ENCODE measurements at regions not wholly inside any gene's neighbourhood (a gene's known extent, or its start where the extent isn't known, plus 50 kb on each side); places are given as distances from the start of the nearest gene placed in this dataset.

GRCh38 chr5:81908771-81909170 is 63.1 kb upstream of the ATG10 start:
- Histone ChIP-seq H3K4me3 (ENCODE audit: low read depth, low read length) (no peak overlapping the region), H3K27me3 (replicated peaks; ENCODE audit: control insufficient read depth, insufficient read depth, low read length) (no peaks in the 10 kb centered on the region), H3K4me1 (peaks cover 7% of the 10 kb centered on the region), H3K36me3 (ENCODE audit: control insufficient read depth, insufficient read depth, low read length) (no peaks in the 10 kb centered on the region), H3K9me3 (no peaks in the 10 kb centered on the region)
- ChIA-PET POLR2A (no interaction called here), CTCF (no interaction called here)
- no TSS peak for BruUV-seq (replicated peaks)
- Mint-ChIP-seq H3K9me3 (ENCODE audit: unreplicated experiment) (no peaks in the 10 kb centered on the region), H3K27me3 (ENCODE audit: insufficient read depth, unreplicated experiment) (no peaks in the 10 kb centered on the region), H3K36me3 (ENCODE audit: insufficient read depth, unreplicated experiment) (no peaks in the 10 kb centered on the region), H3K27ac (ENCODE audit: unreplicated experiment) (no peak overlapping the region), H3K4me1 (ENCODE audit: low read depth, unreplicated experiment) (peaks cover 11% of the 10 kb centered on the region), H3K4me3 (ENCODE audit: unreplicated experiment) (no peak overlapping the region)
- no peak for DNase-seq
- no peak for TF ChIP-seq CTCF (IDR thresholded peaks at IDR 0.05; ENCODE audit: insufficient read depth in 1 of 2, low read depth in 1 of 2, low read length in 1 of 2, severe bottlenecking in 1 of 2, unreplicated experiment in 1 of 2)
- intact Hi-C loops (cut with micrococcal nuclease; ENCODE audit: unreplicated experiment), result no loop called here

DNA sequence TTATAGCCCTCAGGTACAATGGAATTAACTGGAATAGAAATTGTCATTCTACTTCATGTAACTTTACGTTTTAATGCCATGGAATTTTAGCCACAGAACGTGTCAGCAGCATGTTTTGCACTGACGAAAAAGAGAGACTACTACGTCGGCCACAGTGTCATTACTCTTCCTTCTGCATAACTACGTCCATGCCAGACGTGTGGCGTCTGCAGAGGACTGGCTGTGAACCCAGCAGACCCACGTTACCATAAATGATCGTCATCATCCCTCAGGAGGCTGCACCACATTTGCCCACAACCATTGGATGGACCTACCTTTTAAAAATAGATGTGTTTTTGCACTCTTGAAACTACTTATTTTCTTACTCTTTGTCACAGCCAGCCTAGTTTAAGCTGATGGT is 63.8 kb upstream of the ATG10 start:
- Mint-ChIP-seq H3K4me1 (ENCODE audit: low read depth, unreplicated experiment) (peaks cover 13% of the 10 kb centered on the region), H3K4me3 (ENCODE audit: unreplicated experiment) (no peak overlapping the region), H3K36me3 (ENCODE audit: insufficient read depth, unreplicated experiment) (no peaks in the 10 kb centered on the region), H3K9me3 (ENCODE audit: unreplicated experiment) (no peaks in the 10 kb centered on the region), H3K27me3 (ENCODE audit: insufficient read depth, unreplicated experiment) (no peaks in the 10 kb centered on the region), H3K27ac (ENCODE audit: unreplicated experiment) (no peak overlapping the region)
- DNase-seq, result no peak
- no peaks in the 10 kb centered on the region for H3K27me3 ChIP-seq (replicated peaks; ENCODE audit: control insufficient read depth, insufficient read depth, low read length)
- no peak overlapping the region for H3K4me3 ChIP-seq (ENCODE audit: low read depth, low read length)
- POLR2A ChIA-PET, result no interaction called here
- H3K9me3 ChIP-seq, result no peaks in the 10 kb centered on the region; the same call in 1 of the 2 replicates
- peaks cover 7% of the 10 kb centered on the region for H3K4me1 ChIP-seq
- no peak for TF ChIP-seq CTCF (IDR thresholded peaks at IDR 0.05; ENCODE audit: insufficient read depth in 1 of 2, low read depth in 1 of 2, low read length in 1 of 2, severe bottlenecking in 1 of 2, unreplicated experiment in 1 of 2)
- no TSS peak for BruUV-seq (replicated peaks)
- no peaks in the 10 kb centered on the region for H3K36me3 ChIP-seq (ENCODE audit: control insufficient read depth, insufficient read depth, low read length)
- intact Hi-C loops (cut with micrococcal nuclease; ENCODE audit: unreplicated experiment), result no loop called here
- CTCF ChIA-PET, result no interaction called here

GRCh38 chr5:81907012-81907635 is 64.7 kb upstream of the ATG10 start:
- peaks cover 5% of the 10 kb centered on the region for H3K9me3 Mint-ChIP-seq (ENCODE audit: unreplicated experiment)
- no peaks in the 10 kb centered on the region for H3K27me3 ChIP-seq (replicated peaks; ENCODE audit: control insufficient read depth, insufficient read depth, low read length)
- no peak overlapping the region for H3K27ac Mint-ChIP-seq (ENCODE audit: unreplicated experiment)
- H3K4me1 Mint-ChIP-seq (ENCODE audit: low read depth, unreplicated experiment), result peaks cover 13% of the 10 kb centered on the region
- ChIA-PET POLR2A (no interaction called here), CTCF (no interaction called here)
- intact Hi-C loops (cut with micrococcal nuclease; ENCODE audit: unreplicated experiment), result no loop called here
- H3K4me3 Mint-ChIP-seq (ENCODE audit: unreplicated experiment), result no peak overlapping the region
- TF ChIP-seq CTCF (IDR thresholded peaks at IDR 0.05; ENCODE audit: insufficient read depth in 1 of 2, low read depth in 1 of 2, low read length in 1 of 2, severe bottlenecking in 1 of 2, unreplicated experiment in 1 of 2), result no peak
- peaks cover 7% of the 10 kb centered on the region for H3K4me1 ChIP-seq
- BruUV-seq (replicated peaks), result no TSS peak
- no peaks in the 10 kb centered on the region for H3K27me3 Mint-ChIP-seq (ENCODE audit: insufficient read depth, unreplicated experiment)
- H3K9me3 ChIP-seq, result peaks cover 6% of the 10 kb centered on the region; the same call in 1 of the 2 replicates
- no peak for DNase-seq
- H3K4me3 ChIP-seq (ENCODE audit: low read depth, low read length), result no peak overlapping the region
- H3K36me3 Mint-ChIP-seq (ENCODE audit: insufficient read depth, unreplicated experiment), result no peaks in the 10 kb centered on the region
- no peaks in the 10 kb centered on the region for H3K36me3 ChIP-seq (ENCODE audit: control insufficient read depth, insufficient read depth, low read length)
